Keratinocyte (primary cell): ENCODE measurements at regions not wholly inside any gene's neighbourhood (a gene's known extent, or its start where the extent isn't known, plus 50 kb on each side); places are given as distances from the start of the nearest gene placed in this dataset.

Experiments
- CTCF ChIP-seq, 3 experiments: IDR thresholded peaks in 1 of 3; conservative IDR thresholded peaks in 1 of 3; optimal IDR thresholded peaks in 1 of 3; 2 replicates in 2 of 3; 3 replicates in 1 of 3; pipeline versions ENCODE3 to v1.5.1; 2011; ENCODE audit warnings: low read length in 3 of 3, mild to moderate bottlenecking in 3 of 3, moderate library complexity in 2 of 3, control low read depth in 1 of 3, inconsistent platforms in 1 of 3; ENCODE audit not compliant: insufficient read depth in 2 of 3; ENCODE audit errors: extremely low read depth in 1 of 3
- EZH2 ChIP-seq: IDR thresholded peaks from one replicate; pipeline ENCODE4 v1.6.1; 2012; ENCODE audit warnings: inconsistent platforms, mild to moderate bottlenecking, low read length, moderate library complexity

- TF ChIP-seq EZH2 (no peak), CTCF (optimal IDR thresholded peaks at IDR 0.05 in 1 of 3, IDR thresholded peaks at IDR 0.05 in 1 of 3, conservative IDR thresholded peaks at IDR 0.05 in 1 of 3; ENCODE audit: extremely low read depth in 1 of 3, insufficient read depth in 2 of 3, low read length in 3 of 3) (no peak)
These were observed 122.4 kb upstream of the PRDM9 start for GRCh38 chr5:23385036-23385435.
